GM12891 (cell line): ENCODE measurements at regions not wholly inside any gene's neighbourhood (a gene's known extent, or its start where the extent isn't known, plus 50 kb on each side); places are given as distances from the start of the nearest gene placed in this dataset.

Experiments
- DNase-seq: peaks from one replicate; pipeline ENCODE4 v3.0.0; 2011; ENCODE audit warnings: low spot score; ENCODE audit not compliant: insufficient read length
- FAIRE-seq: peaks from 2 replicates; lab custom pipeline; 2011; peaks lifted over from hg19 to GRCh38; lab: Jason Lieb, UNC
- PAX5 ChIP-seq: IDR thresholded peaks from 2 replicates; pipeline ENCODE4 v1.6.1; 2011; ENCODE audit warnings: low read length, moderate library complexity, mild to moderate bottlenecking; ENCODE audit not compliant: insufficient read depth, severe bottlenecking
- POLR2A ChIP-seq: IDR thresholded peaks from 2 replicates; pipeline ENCODE4 v1.6.1; 2011; ENCODE audit warnings: low read depth, low read length, control low read depth
- POLR2AphosphoS5 ChIP-seq: IDR thresholded peaks from 2 replicates; pipeline ENCODE4 v1.6.1; 2011; ENCODE audit warnings: low read depth, low read length, control low read depth
- POU2F2 ChIP-seq: IDR thresholded peaks from 2 replicates; pipeline ENCODE4 v1.6.1; 2011; ENCODE audit warnings: low read depth, mild to moderate bottlenecking, control low read depth, low read length, moderate library complexity
- SPI1 ChIP-seq: IDR thresholded peaks from 2 replicates; pipeline ENCODE4 v1.6.1; 2011; ENCODE audit warnings: low read depth, low read length, control low read depth
- TAF1 ChIP-seq: IDR thresholded peaks from 2 replicates; pipeline ENCODE4 v1.6.1; 2011; ENCODE audit warnings: low read depth, low read length, control low read depth

DNA sequence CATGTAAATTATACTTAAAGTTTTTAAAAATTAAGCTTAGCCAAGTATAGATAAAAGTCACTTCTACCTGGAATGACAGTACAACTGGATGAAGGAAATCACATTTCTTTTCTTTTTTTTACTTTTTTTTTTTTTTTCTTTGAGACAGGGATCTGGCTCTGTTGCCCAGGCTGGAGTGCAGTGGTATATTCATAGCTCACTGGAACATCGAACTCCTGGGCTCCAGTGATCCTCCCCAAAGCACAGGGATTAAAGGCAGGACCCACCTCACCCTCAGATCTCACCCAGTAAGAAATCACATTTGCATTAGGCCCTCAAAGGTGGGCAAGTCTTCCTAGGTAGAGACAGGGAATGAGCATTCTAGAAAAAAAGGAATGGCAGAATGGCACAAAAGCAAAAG, 69.5 kb upstream of the C1GALT1 start:
- FAIRE-seq = no peak
- TF ChIP-seq POLR2A = no peak
- TF ChIP-seq POLR2AphosphoS5 = no peak
- TF ChIP-seq TAF1 = no peak
- no peak for TF ChIP-seq SPI1
- no peak for TF ChIP-seq POU2F2
- no peak for TF ChIP-seq PAX5
- no peak for DNase-seq

- DNase-seq = no peak
- TF ChIP-seq SPI1 (no peak), POLR2A (no peak), POU2F2 (no peak), TAF1 (no peak), POLR2AphosphoS5 (no peak), PAX5 (no peak)
- no peak for FAIRE-seq
Observed at GRCh38 chr7:7114575-7115291, 67.6 kb upstream of the C1GALT1 start.

GRCh38 chr7:7117935-7118586, 64.3 kb upstream of the C1GALT1 start:
- TF ChIP-seq POLR2A (no peak), PAX5 (no peak), POU2F2 (no peak), SPI1 (no peak), TAF1 (no peak), POLR2AphosphoS5 (no peak)
- FAIRE-seq (no peak), DNase-seq (no peak)

DNA sequence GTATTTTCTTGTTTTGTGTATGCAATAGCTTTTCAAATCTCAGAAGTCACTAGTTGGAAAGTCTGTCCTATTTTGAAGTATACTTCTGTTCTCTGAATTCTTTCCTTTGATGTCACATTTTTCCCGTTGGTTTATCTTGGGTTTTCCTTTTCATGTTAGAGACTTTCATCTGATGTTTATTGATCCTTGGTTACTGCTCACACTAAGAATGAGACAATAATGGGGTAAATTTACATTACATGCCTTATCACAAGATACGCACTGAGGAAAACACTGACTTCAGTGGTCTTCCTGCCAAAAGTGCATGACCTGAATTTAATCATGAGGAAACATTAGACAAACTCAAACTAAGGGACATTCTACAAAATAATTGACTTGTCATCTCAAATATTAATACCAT, 63.5 kb upstream of the C1GALT1 start:
- no peak for FAIRE-seq
- no peak for TF ChIP-seq POLR2AphosphoS5
- DNase-seq = no peak

DNA sequence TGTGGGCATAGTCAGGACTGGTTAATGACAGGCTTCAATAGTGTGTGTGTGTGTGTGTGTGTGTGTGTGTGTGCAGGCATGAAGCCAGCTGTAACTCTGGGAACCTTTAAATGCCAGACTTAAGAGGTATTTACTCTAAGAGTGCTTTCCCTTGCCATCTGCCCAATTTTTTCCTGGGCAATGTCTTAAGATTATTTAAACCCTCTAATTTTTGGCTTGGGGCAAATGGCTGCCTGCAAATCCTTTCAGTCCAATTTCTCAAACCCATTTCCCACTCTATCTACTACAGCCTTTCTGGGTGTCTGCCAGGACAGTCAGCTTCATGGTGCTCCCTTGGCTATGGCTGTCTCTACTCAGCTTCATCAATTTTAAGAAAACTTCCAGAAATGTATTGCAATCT, 62.6 kb upstream of the C1GALT1 start:
- FAIRE-seq = no peak
- DNase-seq = no peak
- TF ChIP-seq PAX5 (no peak), POU2F2 (no peak)

GRCh38 chr7:7122033-7122478, 60.3 kb upstream of the C1GALT1 start:
- DNase-seq (no peak), FAIRE-seq (no peak)
- TF ChIP-seq POLR2AphosphoS5 = no peak
- TF ChIP-seq PAX5 = no peak
- no peak for TF ChIP-seq SPI1
- no peak for TF ChIP-seq TAF1
- TF ChIP-seq POU2F2 = no peak
- no peak for TF ChIP-seq POLR2A

DNA sequence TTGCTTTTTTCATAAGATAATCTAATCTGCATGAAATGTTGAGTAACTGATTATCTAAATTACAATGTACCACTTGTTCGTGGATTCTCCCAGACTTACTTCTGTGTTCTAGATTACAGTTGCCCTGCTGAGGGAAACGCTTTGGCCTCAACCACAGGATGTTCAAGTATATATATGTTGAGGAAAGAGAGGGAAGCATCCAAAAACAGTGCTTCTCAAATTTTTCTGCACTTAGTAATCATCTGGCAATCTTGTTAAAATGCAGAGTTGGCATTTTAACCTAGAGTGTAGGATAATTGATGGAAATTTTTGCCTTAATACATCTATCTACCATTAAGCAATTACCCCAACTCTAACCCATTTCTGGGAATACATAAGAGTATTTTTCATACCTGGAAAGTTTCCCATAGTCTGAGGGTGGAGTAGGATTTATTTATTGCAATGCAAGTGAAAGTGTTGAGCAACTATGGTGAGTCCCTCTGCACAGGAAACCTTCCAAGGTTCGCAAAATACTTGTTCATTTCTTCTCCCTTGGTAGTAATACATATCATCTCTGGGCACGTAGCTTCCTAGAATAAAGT, 59.6 kb upstream of the C1GALT1 start:
- TF ChIP-seq POLR2AphosphoS5 = no peak
- no peak for TF ChIP-seq POU2F2
- no peak for TF ChIP-seq POLR2A
- no peak for TF ChIP-seq PAX5
- TF ChIP-seq TAF1 = no peak
- TF ChIP-seq SPI1 = no peak
- FAIRE-seq = no peak
- DNase-seq = no peak

DNA sequence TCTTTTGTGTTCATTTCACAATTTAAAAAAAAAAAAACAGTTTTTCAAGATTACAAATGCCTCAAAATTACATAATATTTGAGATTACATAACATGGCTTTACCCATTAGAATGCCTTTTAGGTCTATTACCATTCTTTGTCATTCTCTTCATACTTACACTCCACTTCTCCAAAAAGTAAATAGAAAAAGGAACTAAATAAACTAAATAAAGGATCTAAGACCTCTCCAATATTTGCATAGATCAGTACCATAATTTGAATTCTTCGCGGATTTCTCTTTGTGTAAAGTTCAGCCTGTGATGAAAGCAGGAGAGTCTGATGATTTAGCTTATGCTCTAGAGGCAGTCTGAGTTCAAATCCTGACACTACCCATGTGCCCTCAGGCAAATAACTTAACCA, 56.4 kb upstream of the C1GALT1 start:
- no peak for TF ChIP-seq PAX5
- TF ChIP-seq POU2F2 = no peak
- no peak for TF ChIP-seq POLR2A
- TF ChIP-seq SPI1 = no peak
- TF ChIP-seq POLR2AphosphoS5 = no peak
- FAIRE-seq (no peak), DNase-seq (no peak)

- DNase-seq = no peak
Observed at GRCh38 chr7:7127773-7128172, 54.6 kb upstream of the C1GALT1 start.

GRCh38 chr7:7129381-7129780, 53.0 kb upstream of the C1GALT1 start:
- no peak for FAIRE-seq
- TF ChIP-seq POLR2A (no peak), TAF1 (no peak), POLR2AphosphoS5 (no peak), SPI1 (no peak), PAX5 (no peak), POU2F2 (no peak)
- no peak for DNase-seq

More at GRCh38 chr7:7127773-7128172, 54.6 kb upstream of the C1GALT1 start:
- no peak for TF ChIP-seq POLR2AphosphoS5
- TF ChIP-seq POU2F2 = no peak
- TF ChIP-seq PAX5 = no peak
- FAIRE-seq = no peak
